GM13976 (cell line): ENCODE measurements at regions not wholly inside any gene's neighbourhood (a gene's known extent, or its start where the extent isn't known, plus 50 kb on each side); places are given as distances from the start of the nearest gene placed in this dataset.

Experiments used
- DNase-seq: peaks from one replicate; pipeline ENCODE4 v3.0.0; 2012; ENCODE audit warnings: low spot score
- in situ Hi-C: fragments of 300-500 bp; cut with MboI; formaldehyde crosslinking; loops from one replicate; pipeline ENCODE4 v1.12.0; 2022; ENCODE audit warnings: low sequenced_read_pairs, mixed read lengths, inconsistent platforms; ENCODE audit not compliant: unreplicated experiment
- TF ChIP-seq, protein P1 (sequence below): IDR thresholded peaks from 2 replicates; pipeline ENCODE4 v1.5.1; 2012; ENCODE audit warnings: borderline replicate concordance, mild to moderate bottlenecking; ENCODE audit not compliant: insufficient read depth; ENCODE audit errors: extremely low read depth, missing control alignments, control extremely low read depth

DNA sequence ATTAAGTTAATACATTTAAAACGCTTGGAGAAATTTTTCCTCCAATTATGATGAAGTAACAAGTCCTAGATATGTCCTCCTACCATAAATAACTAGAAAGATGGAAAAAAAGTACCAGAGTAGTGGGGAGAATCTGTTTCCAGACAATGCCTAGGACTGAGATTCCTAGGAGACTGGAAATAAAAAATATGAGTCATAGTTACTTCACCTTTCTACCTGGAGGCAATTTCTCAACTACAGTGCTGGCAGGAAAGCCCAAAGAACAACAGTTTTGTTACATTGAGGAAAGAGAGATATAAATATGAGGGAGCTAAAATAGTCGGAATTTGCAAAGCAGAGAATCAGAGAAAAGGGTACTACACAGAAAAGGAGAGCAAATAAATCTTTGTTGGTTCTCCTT, 202.1 kb upstream of the ARHGAP42 start:
- TF ChIP-seq, protein P1, sequence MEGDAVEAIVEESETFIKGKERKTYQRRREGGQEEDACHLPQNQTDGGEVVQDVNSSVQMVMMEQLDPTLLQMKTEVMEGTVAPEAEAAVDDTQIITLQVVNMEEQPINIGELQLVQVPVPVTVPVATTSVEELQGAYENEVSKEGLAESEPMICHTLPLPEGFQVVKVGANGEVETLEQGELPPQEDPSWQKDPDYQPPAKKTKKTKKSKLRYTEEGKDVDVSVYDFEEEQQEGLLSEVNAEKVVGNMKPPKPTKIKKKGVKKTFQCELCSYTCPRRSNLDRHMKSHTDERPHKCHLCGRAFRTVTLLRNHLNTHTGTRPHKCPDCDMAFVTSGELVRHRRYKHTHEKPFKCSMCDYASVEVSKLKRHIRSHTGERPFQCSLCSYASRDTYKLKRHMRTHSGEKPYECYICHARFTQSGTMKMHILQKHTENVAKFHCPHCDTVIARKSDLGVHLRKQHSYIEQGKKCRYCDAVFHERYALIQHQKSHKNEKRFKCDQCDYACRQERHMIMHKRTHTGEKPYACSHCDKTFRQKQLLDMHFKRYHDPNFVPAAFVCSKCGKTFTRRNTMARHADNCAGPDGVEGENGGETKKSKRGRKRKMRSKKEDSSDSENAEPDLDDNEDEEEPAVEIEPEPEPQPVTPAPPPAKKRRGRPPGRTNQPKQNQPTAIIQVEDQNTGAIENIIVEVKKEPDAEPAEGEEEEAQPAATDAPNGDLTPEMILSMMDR, result no peak
- DNase-seq, result no peak
- in situ Hi-C loops, result no loop called here

DNA sequence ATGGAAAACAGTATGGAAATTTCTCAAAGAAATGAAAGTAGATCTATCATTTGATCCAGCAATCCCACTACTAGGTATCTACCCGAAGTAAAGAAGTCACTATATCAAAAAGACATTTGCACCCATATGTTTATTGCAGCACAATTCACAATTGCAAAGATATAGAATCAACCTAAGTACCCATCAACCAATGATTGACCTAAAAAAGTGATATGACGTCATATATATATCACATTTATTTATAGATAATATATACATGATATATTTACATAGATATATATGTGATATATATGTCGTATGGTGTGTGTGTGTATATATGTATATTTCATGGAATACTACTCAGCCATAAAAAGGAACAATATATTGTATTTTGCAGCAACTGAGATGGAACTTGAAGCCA, 188.3 kb upstream of the ARHGAP42 start:
- TF ChIP-seq, protein P1, result no peak
- in situ Hi-C loops, result no loop called here
- no peak for DNase-seq

DNA sequence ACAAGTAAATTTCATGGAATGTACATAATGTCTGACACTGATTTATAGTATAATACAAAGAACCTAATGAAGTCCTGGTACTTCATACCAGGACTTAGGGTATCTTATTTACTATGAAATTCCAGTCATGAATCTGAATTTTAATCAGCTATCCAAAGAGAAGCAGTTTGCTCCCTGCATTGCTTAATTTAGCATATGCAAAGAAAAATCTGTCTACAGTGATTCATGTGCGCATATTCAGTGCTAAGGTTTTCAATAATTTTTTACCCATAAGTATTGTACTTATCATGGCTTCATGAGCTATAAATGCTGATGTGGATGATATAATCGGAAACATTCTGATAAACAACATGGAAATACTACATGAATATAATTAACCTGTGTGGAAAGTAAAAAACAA, 185.6 kb upstream of the ARHGAP42 start:
- in situ Hi-C loops, result no loop called here
- no peak for DNase-seq
- TF ChIP-seq, protein P1, result no peak

DNA sequence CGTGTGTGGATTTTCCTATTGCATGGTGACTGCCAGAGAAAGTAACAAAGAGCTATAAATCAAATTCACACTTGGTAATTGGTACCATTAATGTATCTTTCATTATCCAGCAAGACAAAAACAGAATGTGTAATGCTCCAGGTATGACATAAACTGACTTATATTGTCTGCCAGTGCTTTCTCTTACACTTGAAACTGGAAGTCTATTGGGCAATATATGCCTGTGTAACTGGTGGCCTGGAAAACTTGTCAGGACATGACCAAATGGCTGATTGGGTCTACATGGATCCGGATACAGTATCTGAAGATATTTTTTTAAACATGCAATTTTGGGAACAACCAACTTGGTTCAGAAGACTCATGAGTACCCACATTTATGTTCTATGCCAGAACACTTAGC, 174.6 kb upstream of the ARHGAP42 start:
- in situ Hi-C loops, result no loop called here
- DNase-seq, result no peak
- TF ChIP-seq, protein P1, result no peak

DNA sequence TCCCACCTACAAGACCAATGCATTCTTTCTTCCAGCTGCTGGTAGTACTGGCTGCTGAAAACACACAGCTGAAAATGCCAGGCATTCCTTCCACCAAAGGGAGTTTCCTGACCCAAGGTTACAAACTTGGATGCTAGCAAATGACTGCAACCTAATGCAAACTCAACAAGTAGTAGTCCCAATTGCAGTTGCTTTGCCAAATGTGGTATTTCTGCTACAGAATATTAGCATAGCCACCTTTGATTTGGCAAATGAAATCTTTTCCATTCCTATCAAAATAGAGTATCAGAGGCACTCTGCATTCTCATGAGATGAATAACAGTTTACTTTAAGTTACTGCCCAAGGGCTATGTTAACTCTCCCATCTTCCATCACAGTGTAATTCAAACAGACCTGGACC, 172.0 kb upstream of the ARHGAP42 start:
- in situ Hi-C loops, result no loop called here
- no peak for DNase-seq
- TF ChIP-seq, protein P1, result no peak

DNA sequence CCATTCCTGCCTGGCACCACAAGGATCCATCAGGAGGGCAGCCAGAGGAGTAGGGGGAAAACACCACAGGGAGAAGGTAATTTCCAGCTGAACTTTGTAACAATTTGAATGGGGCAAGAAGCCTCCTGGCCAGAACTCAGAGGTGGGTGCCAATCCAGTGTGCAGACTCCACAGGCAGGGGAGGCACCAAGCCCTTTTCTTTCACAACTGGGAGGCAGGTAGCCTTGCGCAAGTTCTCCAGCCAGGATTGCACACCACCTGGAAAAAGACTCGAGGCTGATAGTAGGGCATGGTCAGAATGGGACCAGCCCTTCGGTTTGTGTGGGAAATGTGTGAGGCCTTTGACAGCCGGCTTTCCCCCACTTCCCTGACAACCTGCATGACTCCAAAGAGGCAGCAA, 161.9 kb upstream of the ARHGAP42 start:
- in situ Hi-C loops, result no loop called here
- TF ChIP-seq, protein P1, result no peak
- no peak for DNase-seq

DNA sequence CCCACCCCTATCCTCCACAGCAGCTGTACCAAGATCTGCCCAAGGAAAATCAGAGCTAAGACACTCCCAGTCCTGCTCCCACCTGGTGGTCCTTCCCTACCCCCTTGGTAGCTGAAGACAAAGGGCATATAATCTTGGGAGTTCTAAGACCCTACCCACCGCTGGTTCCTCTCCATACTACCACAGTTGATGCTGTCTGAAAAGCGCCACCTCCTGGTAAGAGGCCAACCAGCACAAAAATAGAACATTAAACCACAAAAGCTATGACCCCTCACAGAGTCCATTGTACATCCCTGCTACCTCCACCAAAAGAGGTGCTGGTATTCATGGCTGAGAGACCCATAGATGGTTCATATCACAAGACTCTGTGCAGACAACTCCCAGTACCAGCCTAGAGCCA, 161.5 kb upstream of the ARHGAP42 start:
- no peak for DNase-seq
- in situ Hi-C loops, result no loop called here
- TF ChIP-seq, protein P1, result peak; percentile 12
